ENCODE measurements at regions not wholly inside any gene's neighbourhood (a gene's known extent, or its start where the extent isn't known, plus 50 kb on each side); places are given as distances from the start of the nearest gene placed in this dataset.

DNA sequence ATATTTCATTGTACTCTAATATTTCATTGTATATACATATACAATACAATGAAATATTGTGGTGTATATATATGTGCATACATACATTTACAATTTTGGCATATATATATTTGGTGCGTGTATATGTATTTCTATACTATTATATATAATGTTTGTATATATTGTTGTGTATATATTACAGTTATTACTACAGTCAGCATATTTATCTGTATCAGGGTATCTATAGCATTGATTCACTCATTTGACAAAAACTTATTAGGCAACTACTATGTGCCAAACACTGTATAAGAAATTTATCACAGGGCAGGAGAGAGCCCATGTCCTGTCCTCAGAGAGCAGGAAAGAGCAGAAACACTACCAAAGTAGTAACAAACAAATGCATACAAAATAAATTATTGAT lies 910.6 kb downstream of the QKI start:
- no peak for DNase-seq (ENCODE audit: low read depth, low spot score)
- no peak overlapping the region for H3K4me3 ChIP-seq (ENCODE audit: low read length)

DNA sequence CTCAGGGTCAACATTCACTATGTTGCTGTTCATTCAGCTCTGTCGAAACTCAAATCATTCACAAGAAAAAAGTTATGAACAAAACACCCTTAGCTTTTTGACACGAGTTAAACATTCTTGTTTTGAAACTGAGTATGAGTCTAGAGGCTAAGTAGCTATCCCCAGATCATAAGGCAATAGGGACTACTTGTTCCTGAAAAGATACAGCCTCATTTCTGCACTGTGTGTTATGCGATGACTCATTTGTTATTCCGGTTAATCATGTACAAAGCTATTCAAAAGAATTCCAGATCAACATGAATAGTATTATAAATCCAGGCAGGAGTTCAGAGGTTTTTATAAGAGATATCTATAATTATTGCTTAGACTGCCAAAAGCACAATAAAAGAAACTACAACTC lies 908.0 kb downstream of the QKI start:
- DNase-seq (ENCODE audit: low read depth, low spot score) = no peak
- H3K4me3 ChIP-seq (ENCODE audit: low read length) = no peak overlapping the region

DNA sequence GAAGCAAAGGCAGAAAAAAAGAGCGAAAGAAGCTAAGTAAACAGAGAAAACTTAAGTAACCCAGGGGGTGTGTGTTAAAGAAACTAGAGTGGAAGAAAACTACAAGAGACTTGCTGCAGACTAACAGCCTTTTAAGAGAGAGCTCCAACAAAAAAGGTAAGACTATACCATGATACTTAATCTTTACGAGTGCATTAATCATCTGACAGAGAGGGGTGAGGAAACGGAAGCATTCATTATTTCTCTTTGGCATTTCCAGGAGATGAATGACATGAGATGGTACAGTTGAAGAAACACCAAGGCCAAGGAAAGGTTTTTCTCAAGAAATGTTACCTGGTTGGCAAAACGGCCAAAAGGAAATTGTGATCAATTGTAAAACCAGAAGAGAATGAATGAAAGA lies 906.8 kb downstream of the QKI start:
- H3K4me3 ChIP-seq (ENCODE audit: low read length) = no peak overlapping the region
- no peak for DNase-seq (ENCODE audit: low read depth, low spot score)

DNA sequence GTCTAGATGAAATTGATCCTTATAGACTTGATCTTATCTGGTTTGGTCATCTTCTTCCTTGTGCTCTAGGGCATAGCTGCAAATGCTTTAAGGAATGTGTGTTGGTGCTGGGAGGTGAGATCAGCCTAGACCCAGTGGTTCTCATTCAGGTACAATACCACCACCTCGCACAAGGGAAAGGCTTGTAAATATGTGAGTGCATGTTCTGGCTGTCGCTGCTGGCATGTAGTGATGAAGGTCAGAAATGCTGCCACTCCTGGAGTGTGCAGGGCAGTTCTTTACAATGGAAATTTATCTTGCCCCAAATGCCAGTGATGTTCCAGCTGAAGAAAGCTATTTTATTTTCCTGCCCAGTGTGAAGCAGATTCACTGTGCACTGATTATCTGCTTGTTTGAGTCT lies 900.9 kb downstream of the QKI start:
- no peak for DNase-seq (ENCODE audit: low read depth, low spot score)
- H3K4me3 ChIP-seq (ENCODE audit: low read length) = no peak overlapping the region

DNA sequence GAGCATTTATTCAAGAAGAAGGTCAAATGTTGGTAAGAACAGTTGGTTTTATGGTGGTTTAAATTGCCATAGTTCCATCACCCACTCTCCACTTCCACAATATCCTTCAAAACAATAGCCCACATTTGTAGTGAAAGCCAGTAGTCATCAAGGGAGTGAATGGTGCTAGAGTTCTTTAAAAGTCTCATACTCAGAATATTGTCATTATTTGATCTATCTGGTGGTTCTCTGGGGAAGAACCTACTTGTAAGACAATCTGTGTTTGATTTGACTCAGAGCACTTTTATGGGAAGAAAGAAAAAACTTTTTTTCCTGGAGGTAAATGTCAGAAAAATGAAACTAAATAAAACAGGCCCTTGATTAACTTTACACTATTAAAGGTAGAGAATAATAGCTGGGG lies 893.8 kb downstream of the QKI start:
- DNase-seq (ENCODE audit: low read depth, low spot score) = no peak

DNA sequence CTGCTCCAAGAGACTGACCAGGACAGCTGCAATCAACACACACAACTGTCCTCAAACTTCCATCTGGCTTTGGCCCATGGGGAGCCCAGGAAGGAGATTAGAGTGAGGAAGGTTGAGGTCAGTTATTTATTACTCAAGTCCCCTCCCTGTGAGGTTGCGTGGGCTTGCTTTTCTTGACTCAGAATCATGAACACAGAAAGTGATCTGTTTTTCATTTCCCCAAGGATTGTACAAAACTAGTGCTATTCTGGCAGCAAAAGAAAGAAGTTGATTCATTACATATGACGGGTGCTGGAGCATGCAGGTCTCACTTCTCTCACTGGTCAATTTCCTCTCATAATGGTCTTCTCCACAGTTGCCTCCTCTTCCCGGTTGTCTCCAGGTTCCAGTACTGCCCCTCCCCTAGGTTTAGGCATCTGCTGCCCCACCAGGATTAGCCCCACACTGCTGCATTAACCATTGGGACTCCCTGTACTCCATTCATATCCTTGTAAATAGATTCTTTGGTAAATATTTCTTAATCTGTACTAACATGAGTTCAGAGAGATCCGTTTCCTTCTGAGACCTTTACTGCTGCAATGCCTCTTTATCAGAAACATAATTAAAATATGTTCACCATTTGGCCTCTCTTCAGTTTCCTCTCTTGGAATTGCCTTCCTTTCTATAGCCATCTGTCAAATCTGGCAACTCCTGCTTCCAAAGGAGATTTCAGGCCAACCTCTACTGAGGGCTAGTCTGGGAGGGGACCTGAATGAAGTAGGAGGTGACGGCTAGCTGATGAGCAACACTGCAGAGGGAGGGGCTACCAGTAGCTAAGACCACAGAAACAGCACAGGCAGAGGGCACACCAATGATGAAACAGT lies 888.8 kb downstream of the QKI start:
- H3K4me3 ChIP-seq (ENCODE audit: low read length) = no peak overlapping the region
- DNase-seq (ENCODE audit: low read depth, low spot score) = no peak

More for the DNA sequence above, 893.8 kb downstream of the QKI start:
- no peak overlapping the region for H3K4me3 ChIP-seq (ENCODE audit: low read length)

DNA sequence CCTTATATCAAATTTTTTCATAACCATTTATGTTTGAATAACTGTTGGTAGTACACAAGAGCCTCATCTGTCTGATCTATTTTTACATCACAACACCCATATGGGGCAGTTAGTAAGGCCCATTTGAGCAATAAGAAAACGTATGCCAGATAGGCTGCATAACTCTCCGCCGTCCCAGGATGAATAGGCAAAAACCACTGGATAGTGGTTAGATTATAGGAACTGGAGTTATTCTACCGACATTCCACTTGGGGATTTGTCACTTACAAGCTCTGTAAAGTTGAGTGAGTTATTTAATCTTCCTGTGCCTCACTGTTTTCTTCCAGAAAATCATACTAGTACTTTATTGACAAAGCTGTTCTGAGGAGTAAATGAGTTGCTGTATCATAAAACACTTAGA lies 881.9 kb downstream of the QKI start:
- no peak overlapping the region for H3K4me3 ChIP-seq (ENCODE audit: low read length)
- DNase-seq (ENCODE audit: low read depth, low spot score) = no peak

DNA sequence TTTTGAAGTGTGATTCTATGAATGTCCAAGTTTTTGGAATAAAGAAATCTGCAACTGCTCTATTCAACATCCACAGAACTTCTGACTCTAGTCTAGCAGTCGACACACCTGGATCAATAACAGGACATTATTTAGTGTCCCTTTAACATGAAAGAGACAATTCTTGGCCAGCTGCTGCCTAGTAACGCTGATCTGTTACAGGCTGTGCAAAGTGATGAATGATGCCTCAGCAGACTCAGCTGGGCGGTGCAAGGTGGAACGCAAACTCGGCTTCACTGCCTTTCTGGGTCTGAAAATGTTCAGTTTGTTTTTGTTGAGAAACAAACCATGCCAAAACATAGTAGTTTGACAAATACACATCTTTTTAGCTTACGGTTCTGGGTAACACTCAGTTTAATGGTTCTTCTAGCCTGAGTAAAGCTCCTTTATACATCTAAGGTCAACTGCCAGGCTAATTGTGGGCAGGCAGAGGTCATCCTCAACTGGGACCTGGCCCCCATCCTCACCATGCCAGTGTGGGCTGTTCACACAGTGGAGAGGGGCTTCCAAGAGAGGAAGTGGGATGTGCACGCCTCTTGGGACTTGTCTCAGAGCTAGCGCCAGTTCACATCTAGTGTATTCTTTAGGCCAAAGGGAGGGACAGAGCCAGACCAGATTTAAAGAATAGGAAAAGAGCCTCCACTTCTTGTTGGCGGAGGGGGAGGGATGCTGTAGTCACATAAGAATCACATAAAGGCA lies 879.7 kb downstream of the QKI start:
- H3K4me3 ChIP-seq (ENCODE audit: low read length) = no peak overlapping the region
- no peak for DNase-seq (ENCODE audit: low read depth, low spot score)

DNA sequence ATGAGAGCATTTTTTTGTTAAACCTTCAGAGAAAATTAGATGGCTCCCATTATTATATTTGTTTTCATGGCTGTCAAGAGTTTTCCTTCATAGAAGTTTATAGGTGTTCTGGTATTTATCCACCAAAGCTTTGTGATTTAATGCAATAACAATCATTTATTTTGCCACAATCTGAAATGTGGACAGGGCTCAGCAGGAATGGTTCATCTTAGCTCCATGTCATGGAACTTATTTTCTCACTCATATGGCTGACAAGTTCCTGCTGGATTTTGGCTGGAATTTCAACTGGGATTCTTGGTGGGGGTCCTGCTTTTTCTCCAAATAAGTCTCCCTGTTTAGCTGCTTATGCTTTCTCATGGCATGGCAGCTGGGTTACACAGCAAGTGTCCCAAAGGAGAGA lies 876.7 kb downstream of the QKI start:
- DNase-seq (ENCODE audit: low read depth, low spot score) = no peak
- H3K4me3 ChIP-seq (ENCODE audit: low read length) = no peak overlapping the region

DNA sequence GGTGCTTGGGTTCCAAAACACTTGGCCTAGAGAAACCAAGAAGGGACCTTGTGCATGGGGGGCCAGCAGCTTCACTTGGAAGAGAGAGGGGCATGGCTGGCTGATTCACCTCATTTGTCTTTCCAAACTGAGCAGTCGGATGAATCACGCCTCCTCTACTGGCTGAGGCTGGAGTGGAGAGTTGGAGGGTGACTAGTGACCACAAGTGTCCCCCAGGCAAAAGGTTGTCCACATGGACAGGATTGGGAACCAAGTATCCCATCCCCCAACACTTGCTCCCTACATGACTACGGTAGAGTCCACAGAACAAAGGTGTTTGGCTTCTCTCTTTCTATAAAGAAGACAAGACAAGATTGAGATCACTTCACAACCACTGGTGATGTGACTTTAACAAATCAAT lies 875.6 kb downstream of the QKI start:
- no peak for DNase-seq (ENCODE audit: low read depth, low spot score)
- H3K4me3 ChIP-seq (ENCODE audit: low read length) = no peak overlapping the region

DNA sequence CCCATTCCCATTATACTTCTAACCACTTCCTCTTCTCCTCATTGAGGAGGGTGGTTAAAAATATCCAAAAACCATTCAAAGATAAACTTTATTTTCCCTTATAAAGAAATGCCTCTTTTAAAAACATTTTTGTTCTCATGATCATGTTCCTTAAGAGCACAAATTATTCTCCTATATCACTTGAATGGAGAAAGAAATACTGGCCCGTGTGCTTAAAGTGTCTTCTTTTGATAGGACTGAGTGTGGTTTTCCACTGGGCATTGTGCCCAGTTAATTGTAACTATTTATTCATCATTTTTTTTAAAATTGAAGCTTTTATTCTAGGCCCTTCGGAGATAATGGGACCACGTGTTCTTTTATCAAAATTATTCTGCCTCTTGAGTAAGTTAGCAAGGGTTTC lies 871.5 kb downstream of the QKI start:
- DNase-seq (ENCODE audit: low read depth, low spot score) = no peak
- H3K4me3 ChIP-seq (ENCODE audit: low read length) = no peak overlapping the region

DNA sequence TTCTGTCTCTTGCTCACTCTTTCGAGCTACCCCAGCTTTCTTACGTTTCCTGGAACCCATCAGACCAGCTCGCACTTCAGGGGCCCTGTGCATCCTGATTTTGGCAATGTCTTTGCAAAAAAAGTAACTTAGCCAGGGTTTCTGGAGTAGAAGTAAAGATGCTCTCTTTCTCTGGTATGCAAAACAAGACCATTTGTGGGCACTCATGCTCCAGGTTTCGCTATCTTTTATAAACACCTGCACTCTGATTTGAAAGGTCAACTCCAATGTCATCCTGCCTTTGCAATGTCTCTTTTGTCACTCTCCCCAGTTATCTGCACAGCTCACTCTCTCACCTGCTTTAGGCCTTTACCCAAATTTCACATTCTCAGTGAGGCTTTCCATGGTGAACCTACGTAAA lies 869.1 kb downstream of the QKI start:
- DNase-seq (ENCODE audit: low read depth, low spot score) = no peak
- H3K4me3 ChIP-seq (ENCODE audit: low read length) = no peak overlapping the region

DNA sequence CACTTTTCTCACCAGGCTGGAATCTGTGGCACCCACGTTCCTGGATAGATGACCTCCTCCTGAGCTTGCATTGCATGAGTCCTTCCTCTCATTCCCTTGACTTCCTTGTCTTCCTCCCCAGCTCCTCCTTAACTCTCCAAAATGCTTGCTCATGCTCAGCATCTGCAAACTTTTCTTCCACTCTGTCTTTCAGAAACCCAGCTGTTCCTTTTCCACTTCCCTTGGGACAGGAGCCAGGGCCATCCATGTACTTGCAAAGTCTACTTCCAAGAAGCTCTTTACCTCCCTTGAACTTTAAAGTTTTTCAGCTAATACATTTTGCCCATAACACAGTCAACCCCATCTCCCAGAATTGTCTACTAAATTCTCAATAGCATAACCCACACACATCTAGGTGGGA lies 861.7 kb downstream of the QKI start:
- DNase-seq (ENCODE audit: low read depth, low spot score) = no peak
- H3K4me3 ChIP-seq (ENCODE audit: low read length) = no peak overlapping the region

DNA sequence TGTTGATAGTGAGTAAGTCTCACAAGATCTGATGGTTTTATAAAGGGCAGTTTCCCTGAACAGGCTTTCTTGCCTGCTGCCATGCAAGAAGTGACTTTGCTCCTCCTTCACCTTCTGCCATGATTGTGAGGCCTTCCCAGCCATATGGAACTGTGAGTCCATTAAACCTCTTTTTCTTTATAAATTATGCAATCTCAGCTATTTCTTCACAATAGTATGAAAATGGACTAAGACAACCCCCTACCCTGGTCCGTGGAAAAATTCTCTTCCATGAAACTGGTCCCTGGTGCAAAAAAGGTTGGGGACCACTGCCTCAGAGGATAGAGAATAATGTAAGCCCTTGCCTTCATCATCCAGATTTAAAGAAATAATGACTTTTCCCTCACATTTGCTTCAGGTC lies 861.3 kb downstream of the QKI start:
- DNase-seq (ENCODE audit: low read depth, low spot score) = no peak
- H3K4me3 ChIP-seq (ENCODE audit: low read length) = no peak overlapping the region

DNA sequence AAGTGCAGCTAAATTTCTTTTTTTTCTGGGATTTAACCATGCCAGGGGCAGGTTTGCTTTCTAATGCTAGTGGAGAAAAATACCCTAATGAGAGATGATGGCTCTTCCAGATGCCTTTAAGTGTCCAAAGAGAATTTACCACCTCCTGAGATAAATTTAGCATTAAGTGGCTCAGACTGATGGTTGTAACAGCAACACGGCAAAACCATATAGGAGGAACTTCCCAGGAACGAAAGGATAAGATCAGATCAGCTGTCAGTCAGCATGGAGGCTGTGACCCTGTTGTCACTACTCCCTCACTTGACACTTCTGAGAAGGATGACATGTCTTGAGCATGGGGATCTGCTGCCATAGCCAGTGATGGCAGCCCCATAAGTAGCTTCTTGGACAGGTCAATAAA lies 860.0 kb downstream of the QKI start:
- no peak overlapping the region for H3K4me3 ChIP-seq (ENCODE audit: low read length)
- no peak for DNase-seq (ENCODE audit: low read depth, low spot score)

DNA sequence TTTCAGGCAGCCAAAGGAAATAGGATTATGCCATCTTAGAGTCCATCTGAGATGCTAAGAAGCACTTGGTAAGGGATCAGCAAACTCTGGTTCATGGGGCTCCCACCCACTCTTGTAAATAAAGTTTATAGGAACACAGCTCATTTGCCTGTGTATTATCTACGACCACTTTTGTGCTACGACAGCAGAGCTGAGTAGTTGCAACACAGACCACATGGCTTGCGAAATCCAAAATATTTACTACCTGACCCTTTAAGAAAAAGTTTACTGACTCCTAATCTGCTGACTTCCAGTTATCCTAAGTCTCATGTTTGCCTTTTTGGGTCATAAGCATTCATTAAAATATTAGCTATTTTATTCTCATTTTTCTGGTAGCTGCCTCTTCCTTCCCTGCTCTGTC lies 859.0 kb downstream of the QKI start:
- no peak overlapping the region for H3K4me3 ChIP-seq (ENCODE audit: low read length)
- DNase-seq (ENCODE audit: low read depth, low spot score) = no peak

DNA sequence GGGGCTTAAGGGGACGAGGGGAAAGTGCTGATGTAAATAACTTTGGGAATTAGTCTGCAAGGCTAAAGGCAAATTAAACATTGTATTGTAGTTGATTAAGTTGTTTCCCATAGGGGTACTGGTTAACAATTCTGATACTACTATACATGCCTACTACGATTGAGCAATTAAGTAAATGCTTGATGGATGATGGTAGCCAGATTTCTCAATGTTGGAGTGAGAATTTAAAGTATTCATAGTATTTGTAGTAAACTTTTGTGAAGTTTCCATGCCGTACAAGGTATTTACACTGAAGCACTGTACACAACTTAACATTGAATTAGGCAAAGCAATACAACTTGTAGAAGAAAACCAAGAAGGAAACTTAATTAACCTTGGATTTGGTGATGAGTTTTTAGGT lies 852.3 kb downstream of the QKI start:
- no peak for DNase-seq (ENCODE audit: low read depth, low spot score)
- H3K4me3 ChIP-seq (ENCODE audit: low read length) = no peak overlapping the region

DNA sequence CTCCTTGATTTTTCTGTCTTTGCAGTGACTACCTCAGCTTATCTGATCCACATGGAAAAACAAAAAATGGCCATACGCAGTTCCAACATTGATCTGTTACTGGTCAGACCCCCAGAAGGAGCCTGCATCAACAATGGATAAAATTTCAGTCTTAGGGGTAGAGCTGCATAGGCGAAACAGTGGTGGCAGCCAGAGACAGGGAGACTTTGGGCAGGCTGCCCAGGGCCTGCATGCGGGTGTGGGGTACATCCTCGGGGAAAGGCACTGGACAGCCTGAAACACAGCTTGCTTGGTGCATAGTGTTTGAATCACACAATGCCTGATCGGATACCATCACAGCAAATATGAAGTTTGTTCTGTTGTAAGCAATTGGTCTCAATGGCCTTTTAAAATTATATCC lies 847.8 kb downstream of the QKI start:
- no peak overlapping the region for H3K4me3 ChIP-seq (ENCODE audit: low read length)
- no peak for DNase-seq (ENCODE audit: low read depth, low spot score)

DNA sequence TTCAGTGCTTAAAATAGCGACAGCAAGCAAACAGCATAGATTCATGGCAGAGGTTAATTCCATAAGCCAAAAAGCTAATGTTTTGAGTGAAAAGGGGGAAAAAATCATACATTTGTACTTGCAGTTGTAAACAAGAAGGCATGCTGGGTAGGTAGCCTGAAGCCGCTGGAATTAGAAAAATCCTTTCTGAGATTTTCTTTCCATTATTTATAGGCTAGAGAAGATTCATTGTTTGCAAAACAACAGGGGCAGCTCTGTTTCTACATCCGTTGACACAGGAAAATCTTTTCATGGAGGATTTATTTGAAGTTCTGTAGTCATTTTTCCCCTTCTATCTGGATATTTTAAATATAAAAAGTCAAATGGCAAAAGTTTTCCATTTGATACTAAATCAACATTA lies 843.9 kb downstream of the QKI start:
- no peak overlapping the region for H3K4me3 ChIP-seq (ENCODE audit: low read length)
- no peak for DNase-seq (ENCODE audit: low read depth, low spot score)

DNA sequence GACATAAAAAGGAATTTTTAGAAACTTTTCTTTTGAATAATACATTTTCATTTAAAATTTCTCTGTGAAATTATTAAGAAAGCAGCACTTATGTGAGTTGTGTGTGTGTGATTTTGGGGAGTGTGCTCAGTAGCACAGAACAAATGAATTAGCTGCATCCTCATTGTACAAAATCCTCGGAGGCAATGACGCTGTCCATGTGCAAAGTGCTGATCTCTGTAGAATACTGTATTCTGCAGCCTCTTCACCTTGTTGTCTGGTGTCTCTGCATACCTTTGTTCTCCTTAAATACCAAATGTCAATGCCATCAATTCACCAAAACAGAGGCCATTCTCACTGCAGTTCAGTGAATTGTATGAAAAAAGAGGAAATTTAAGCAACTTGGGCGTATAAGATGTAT lies 838.4 kb downstream of the QKI start:
- no peak for DNase-seq (ENCODE audit: low read depth, low spot score)

DNA sequence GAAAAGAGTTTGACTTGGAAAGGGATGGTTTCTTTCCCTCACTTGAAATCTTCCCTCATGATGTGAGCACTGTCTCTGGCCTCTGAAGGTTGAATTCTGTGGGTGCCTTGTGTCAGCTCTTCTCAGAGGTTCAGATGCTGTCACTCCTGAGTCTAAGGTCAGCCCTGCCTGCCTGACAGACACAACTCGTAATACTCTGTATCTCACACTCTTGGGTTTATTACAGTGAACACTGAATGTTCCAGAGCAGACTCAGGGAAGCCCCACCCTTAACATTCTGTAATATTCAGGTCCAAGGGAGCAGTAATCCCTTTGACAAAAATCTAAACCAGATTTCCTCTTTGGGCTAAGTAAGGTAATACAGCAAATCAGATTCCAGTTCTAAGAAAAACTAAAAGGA lies 837.8 kb downstream of the QKI start:
- no peak overlapping the region for H3K4me3 ChIP-seq (ENCODE audit: low read length)
- DNase-seq (ENCODE audit: low read depth, low spot score) = no peak

More for the DNA sequence above, 838.4 kb downstream of the QKI start:
- no peak overlapping the region for H3K4me3 ChIP-seq (ENCODE audit: low read length)
